Stimulated activated CD4-positive, alpha-beta T cell treated with anti-CD3 and anti-CD28 coated beads, TNF-alpha, amount 100 ng/mL, for 48 hours (primary cell): ENCODE measurements at regions not wholly inside any gene's neighbourhood (a gene's known extent, or its start where the extent isn't known, plus 50 kb on each side); places are given as distances from the start of the nearest gene placed in this dataset.

Experiments used
- DNase-seq, 3 donors: peaks; one replicate each; pipeline ENCODE4 v3.0.0-alpha.2; 2020; ENCODE audit warnings: low read depth in 3 of 3

DNA sequence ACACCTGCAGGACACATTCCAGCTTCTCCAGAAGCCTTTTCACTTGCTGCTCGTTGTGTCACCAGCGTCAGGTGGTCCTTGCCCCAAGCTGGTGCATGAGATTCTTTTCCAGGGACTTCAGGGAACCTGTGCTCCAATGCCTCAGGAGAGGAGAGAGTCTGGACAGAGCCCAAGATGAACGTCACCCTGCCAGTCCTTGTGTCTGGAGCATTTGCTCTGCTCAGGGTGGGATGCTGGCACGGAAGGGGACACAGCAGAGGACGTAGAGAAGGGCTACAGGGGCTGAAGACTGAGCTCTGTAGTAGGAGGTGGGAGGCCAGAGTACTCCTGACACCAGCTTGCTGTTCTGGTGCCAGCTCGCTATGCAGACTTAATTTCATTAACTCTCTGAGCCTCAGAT, 262.1 kb downstream of the XXYLT1 start:
- DNase-seq = no peak

DNA sequence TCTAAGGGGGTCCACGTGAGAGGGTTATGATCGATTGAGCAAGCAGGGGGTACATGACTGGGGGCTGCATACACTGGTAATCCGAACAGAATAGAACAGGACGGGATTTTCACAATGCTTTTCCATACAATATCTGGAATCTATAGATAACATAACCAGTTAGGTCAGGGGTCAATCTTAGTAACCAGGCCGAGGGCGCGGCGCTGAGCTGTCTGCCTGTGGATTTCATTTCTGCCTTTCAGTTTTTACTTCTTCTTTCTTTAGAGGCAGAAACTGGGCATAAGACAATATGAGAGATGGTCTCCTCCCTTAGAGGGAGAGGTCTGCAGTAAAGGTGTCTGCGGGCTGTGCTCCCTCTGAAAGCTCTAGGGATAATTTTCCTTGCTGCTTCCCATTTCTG, 261.3 kb downstream of the XXYLT1 start:
- DNase-seq = no peak

DNA sequence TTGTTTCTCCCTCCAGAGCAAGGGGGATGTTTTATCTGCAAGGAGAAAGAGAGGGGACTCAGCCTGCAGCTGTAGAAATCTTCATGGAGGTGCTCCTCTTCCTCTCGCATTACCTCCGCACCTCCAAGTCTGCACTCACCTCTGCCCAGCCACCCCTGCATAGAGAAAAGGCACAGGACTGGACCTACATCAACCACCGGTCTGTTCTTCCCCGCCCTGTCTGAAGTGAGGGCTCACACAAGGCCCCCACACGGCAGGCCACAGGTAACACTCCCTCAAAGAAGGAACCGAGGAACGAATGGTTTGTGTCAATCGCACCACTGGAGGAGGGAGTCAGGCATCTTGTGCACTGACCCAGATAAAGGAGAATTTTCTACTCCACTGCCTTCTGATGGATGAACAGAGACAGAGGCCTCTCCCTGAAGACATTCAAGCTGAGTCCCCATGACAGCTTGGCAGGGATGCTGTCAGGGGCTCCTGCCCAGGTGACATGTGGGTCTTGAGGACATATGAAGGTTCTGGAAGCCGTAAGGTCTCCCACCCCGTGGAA, 260.3 kb downstream of the XXYLT1 start:
- no peak for DNase-seq

GRCh38 chr3:195011231-195011834, 259.6 kb downstream of the XXYLT1 start:
- DNase-seq = no peak

GRCh38 chr3:195012100-195012499, 258.9 kb downstream of the XXYLT1 start:
- DNase-seq = no peak

GRCh38 chr3:195012571-195012970, 258.4 kb downstream of the XXYLT1 start:
- no peak for DNase-seq

- no peak for DNase-seq
Observed at GRCh38 chr3:195013411-195014361, 257.3 kb downstream of the XXYLT1 start.

GRCh38 chr3:195015021-195015420, 255.9 kb downstream of the XXYLT1 start:
- no peak for DNase-seq

GRCh38 chr3:195017151-195017550, 253.8 kb downstream of the XXYLT1 start:
- DNase-seq = no peak
